ENCODE measurements at regions not wholly inside any gene's neighbourhood (a gene's known extent, or its start where the extent isn't known, plus 50 kb on each side); places are given as distances from the start of the nearest gene placed in this dataset.

DNA sequence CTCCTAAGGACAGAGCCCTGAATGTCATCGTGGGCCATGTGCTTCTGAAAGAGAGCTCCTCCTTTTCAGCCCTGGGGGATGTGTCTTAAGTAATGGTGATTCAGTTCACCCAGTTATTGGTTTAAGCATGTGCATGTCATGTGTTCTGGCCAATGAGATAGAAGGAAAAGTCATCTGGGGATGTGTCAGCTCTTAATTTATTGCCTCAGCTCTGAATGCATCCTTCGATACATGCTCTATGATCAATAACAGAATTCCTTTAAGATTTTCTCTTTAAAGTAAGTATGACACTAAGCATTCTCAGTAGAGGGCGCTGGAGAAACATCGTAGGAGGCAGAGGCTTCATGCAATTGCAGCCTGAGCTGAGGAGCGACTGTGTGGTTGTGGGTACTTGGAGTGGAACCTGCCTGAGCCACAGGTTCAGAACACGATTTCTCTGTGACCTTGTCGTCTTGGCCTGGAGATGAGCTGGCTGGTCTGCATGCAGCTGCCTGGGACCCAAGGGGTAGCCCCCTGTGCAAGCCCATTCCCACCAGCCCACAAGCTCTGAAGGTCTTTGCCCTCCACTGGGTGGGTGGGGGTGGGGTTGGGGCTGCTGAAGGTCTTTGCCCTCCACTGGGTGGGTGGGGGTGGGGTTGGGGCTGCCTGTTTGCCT lies 69.5 kb downstream of the C3orf38 start:
- TF ChIP-seq ARNTL (CRISPR knock-in tag; IDR thresholded peaks at IDR 0.05; ENCODE audit: borderline replicate concordance, low read depth) (no peak), ZFP30 (CRISPR knock-in tag; IDR thresholded peaks at IDR 0.05) (no peak), ESRRG (CRISPR knock-in tag; IDR thresholded peaks at IDR 0.05) (no peak), ZFP3 (CRISPR knock-in tag; IDR thresholded peaks at IDR 0.05) (no peak), ZNF70 (CRISPR knock-in tag; IDR thresholded peaks at IDR 0.05) (no peak), PATZ1 (CRISPR knock-in tag; IDR thresholded peaks at IDR 0.05; ENCODE audit: borderline replicate concordance) (no peak), TOX (CRISPR knock-in tag; IDR thresholded peaks at IDR 0.05; ENCODE audit: borderline replicate concordance) (no peak), ZC3H10 (CRISPR knock-in tag; IDR thresholded peaks at IDR 0.05) (no peak), SNAI2 (CRISPR knock-in tag; IDR thresholded peaks at IDR 0.05) (no peak), PPARA (CRISPR knock-in tag; IDR thresholded peaks at IDR 0.05; ENCODE audit: borderline replicate concordance) (no peak)
- TF ChIP-seq, protein P1, sequence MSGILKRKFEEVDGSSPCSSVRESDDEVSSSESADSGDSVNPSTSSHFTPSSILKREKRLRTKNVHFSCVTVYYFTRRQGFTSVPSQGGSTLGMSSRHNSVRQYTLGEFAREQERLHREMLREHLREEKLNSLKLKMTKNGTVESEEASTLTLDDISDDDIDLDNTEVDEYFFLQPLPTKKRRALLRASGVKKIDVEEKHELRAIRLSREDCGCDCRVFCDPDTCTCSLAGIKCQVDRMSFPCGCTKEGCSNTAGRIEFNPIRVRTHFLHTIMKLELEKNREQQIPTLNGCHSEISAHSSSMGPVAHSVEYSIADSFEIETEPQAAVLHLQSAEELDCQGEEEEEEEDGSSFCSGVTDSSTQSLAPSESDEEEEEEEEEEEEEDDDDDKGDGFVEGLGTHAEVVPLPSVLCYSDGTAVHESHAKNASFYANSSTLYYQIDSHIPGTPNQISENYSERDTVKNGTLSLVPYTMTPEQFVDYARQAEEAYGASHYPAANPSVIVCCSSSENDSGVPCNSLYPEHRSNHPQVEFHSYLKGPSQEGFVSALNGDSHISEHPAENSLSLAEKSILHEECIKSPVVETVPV (CRISPR knock-in tag; IDR thresholded peaks at IDR 0.05) = no peak
- TF ChIP-seq, protein P2, sequence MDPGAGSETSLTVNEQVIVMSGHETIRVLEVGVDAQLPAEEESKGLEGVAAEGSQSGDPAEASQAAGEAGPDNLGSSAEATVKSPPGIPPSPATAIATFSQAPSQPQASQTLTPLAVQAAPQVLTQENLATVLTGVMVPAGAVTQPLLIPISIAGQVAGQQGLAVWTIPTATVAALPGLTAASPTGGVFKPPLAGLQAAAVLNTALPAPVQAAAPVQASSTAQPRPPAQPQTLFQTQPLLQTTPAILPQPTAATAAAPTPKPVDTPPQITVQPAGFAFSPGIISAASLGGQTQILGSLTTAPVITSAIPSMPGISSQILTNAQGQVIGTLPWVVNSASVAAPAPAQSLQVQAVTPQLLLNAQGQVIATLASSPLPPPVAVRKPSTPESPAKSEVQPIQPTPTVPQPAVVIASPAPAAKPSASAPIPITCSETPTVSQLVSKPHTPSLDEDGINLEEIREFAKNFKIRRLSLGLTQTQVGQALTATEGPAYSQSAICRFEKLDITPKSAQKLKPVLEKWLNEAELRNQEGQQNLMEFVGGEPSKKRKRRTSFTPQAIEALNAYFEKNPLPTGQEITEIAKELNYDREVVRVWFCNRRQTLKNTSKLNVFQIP (CRISPR knock-in tag; IDR thresholded peaks at IDR 0.05; ENCODE audit: borderline replicate concordance, low read depth) = no peak

Measured in SK-N-SH treated with all-trans-retinoic acid at 6 μM for 48 hours (cell line).